ENCODE measurements at regions not wholly inside any gene's neighbourhood (a gene's known extent, or its start where the extent isn't known, plus 50 kb on each side); places are given as distances from the start of the nearest gene placed in this dataset.

GRCh38 chr4:184897895-184898294 is 72.1 kb upstream of the ACSL1 start:
- H3K14ac ChIP-seq (ENCODE audit: insufficient read length) = no peak overlapping the region
- WGBS, 2 experiments (ENCODE audit: extremely low coverage in 1 of 2, insufficient coverage in 1 of 2, insufficient read length in 1 of 2, insufficient replicate concordance in 2 of 2, low coverage in 1 of 2, low lambda C conversion rate in 2 of 2, missing lambda C conversion rate in 1 of 2) = 82% methylated on average over 7 of the region's 7 CpGs; no CpG with 5 or more reads in 1 of the 2 experiments
- CTCF ChIA-PET (ENCODE audit: partially characterized antibody) = interaction anchor here (1.1 to 1.3 kb wide), 2 partner anchors 15 to 237 kb away, joined by 3 read pairs; no protein-coding TSS in a partner anchor

More at GRCh38 chr4:184897895-184898294, 72.1 kb upstream of the ACSL1 start:
- no peaks in the 10 kb centered on the region for H3K79me1 ChIP-seq (ENCODE audit: low read depth, low read length)
- no peak overlapping the region for H3K56ac ChIP-seq (replicated peaks; ENCODE audit: insufficient read length, low read depth, low read length)
- H2BK120ac ChIP-seq (replicated peaks; ENCODE audit: low read depth, low read length) = no peak overlapping the region
- no peaks in the 10 kb centered on the region for H3K4me1 ChIP-seq (replicated peaks in 1 of 4; ENCODE audit: control insufficient read depth in 3 of 4, insufficient read depth in 4 of 4, low read length in 3 of 4)
- H3K36me3 ChIP-seq (ENCODE audit: control insufficient read depth in 2 of 4, insufficient read depth in 4 of 4, low read length in 3 of 4) = no peaks in the 10 kb centered on the region
- no peak overlapping the region for H2BK5ac ChIP-seq (ENCODE audit: low read depth, low read length)
- no peak overlapping the region for H3K9ac ChIP-seq (replicated peaks in 1 of 4; ENCODE audit: extremely low read depth in 1 of 4, low read depth in 3 of 4, low read length in 3 of 4)
- no peak overlapping the region for H2BK20ac ChIP-seq (ENCODE audit: low read length)
- no peak overlapping the region for H3K4me2 ChIP-seq (ENCODE audit: insufficient read depth in 1 of 2, low read depth in 2 of 2, low read length in 2 of 2)
- H3K23me2 ChIP-seq (ENCODE audit: low read depth, low read length) = no peaks in the 10 kb centered on the region
- no peaks in the 10 kb centered on the region for H3K79me2 ChIP-seq (ENCODE audit: control insufficient read depth in 1 of 2, insufficient read depth in 2 of 2, low read length in 2 of 2)
- DNase-seq (ENCODE audit: low read depth in 1 of 2, low spot score in 2 of 2) (no peak), FAIRE-seq (no peak)
- no peak overlapping the region for H2BK15ac ChIP-seq (ENCODE audit: low read length)
- H4K91ac ChIP-seq (replicated peaks; ENCODE audit: insufficient read length, low read length) = no peak overlapping the region
- no peaks in the 10 kb centered on the region for H3K27me3 ChIP-seq (replicated peaks in 1 of 4; ENCODE audit: control insufficient read depth in 3 of 4, extremely low read depth in 1 of 4, insufficient read depth in 3 of 4, low read length in 3 of 4)
- no peaks in the 10 kb centered on the region for H4K20me1 ChIP-seq (replicated peaks in 1 of 2; ENCODE audit: control insufficient read depth in 1 of 2, insufficient read depth in 2 of 2, low read length in 2 of 2)
- no peaks in the 10 kb centered on the region for H3K9me3 ChIP-seq (ENCODE audit: insufficient read depth in 2 of 2, low read depth in 1 of 2, low read length in 1 of 2)
- no peak overlapping the region for H3K18ac ChIP-seq (ENCODE audit: extremely low read depth, low read length)
- H2AFZ ChIP-seq (ENCODE audit: low read length) = no peak overlapping the region
- no peak overlapping the region for H3K4ac ChIP-seq (replicated peaks; ENCODE audit: insufficient read length, low read depth, low read length)
- H3K23ac ChIP-seq (ENCODE audit: insufficient read length) = no peak overlapping the region
- no peak overlapping the region for H2BK12ac ChIP-seq (ENCODE audit: low read depth, low read length)
- no peak overlapping the region for H3K27ac ChIP-seq (ENCODE audit: low read depth, low read length)
- no peak overlapping the region for H4K5ac ChIP-seq (ENCODE audit: insufficient read length, low read depth, low read length)
- no peak overlapping the region for H2AK5ac ChIP-seq (ENCODE audit: low read depth, low read length)
- TF ChIP-seq CHD2 (IDR thresholded peaks at IDR 0.05; ENCODE audit: low read length) (no peak), KDM1A (IDR thresholded peaks at IDR 0.05; ENCODE audit: borderline replicate concordance, low read length) (no peak), NANOG (IDR thresholded peaks at IDR 0.05; ENCODE audit: insufficient read depth, low read depth, low read length, poor library complexity, severe bottlenecking) (no peak), CTBP2 (IDR thresholded peaks at IDR 0.05; ENCODE audit: borderline replicate concordance, insufficient read depth, insufficient read length, low read length) (no peak), KDM4A (IDR thresholded peaks at IDR 0.05; ENCODE audit: low read depth, low read length, severe bottlenecking) (no peak), SIX5 (IDR thresholded peaks at IDR 0.05; ENCODE audit: low read depth, low read length) (no peak), TEAD4 (IDR thresholded peaks at IDR 0.05; ENCODE audit: low read depth, low read length) (no peak)
- POLR2A ChIA-PET (ENCODE audit: partially characterized antibody) = no interaction called here
- no peak overlapping the region for H4K8ac ChIP-seq (ENCODE audit: extremely low read depth, insufficient read depth, low read length)
- no peak overlapping the region for H3K4me3 ChIP-seq (ENCODE audit: extremely low read depth in 1 of 4, insufficient read depth in 2 of 4, low read depth in 3 of 4, low read length in 4 of 4)

Measured in H1 (cell line).